ENCODE measurements at regions not wholly inside any gene's neighbourhood (a gene's known extent, or its start where the extent isn't known, plus 50 kb on each side); places are given as distances from the start of the nearest gene placed in this dataset.
"Not testable (repeated sequence)": the region's sequence is repeated elsewhere in the genome, so short reads cannot be mapped to it uniquely, and the experiment has no call there.

- 64 to 70% methylated on average over 1 of the region's 1 CpG for WGBS, 2 donors
- TF ChIP-seq EP300 (IDR thresholded peaks at IDR 0.05) (no peak), CTCF (IDR thresholded peaks at IDR 0.05) (no peak), POLR2A (IDR thresholded peaks at IDR 0.05) (no peak)
- Histone ChIP-seq H3K27ac (no peak overlapping the region), H3K9me3 (no peaks in the 10 kb centered on the region), H3K4me1 (no peaks in the 10 kb centered on the region), H3K27me3 (no peaks in the 10 kb centered on the region), H3K4me3 (no peak overlapping the region), H3K36me3 (no peaks in the 10 kb centered on the region)
- no peak for DNase-seq (ENCODE audit: low spot score in 2 of 2)
These were observed 361.1 kb upstream of the IGFBP3 start for GRCh38 chr7:46282155-46282554.

- 45 to 68% methylated on average over 2 of the region's 2 CpGs for WGBS, 2 donors
- TF ChIP-seq POLR2A (IDR thresholded peaks at IDR 0.05) (no peak), EP300 (IDR thresholded peaks at IDR 0.05) (no peak), CTCF (IDR thresholded peaks at IDR 0.05) (no peak)
- Histone ChIP-seq H3K36me3 (no peaks in the 10 kb centered on the region), H3K4me1 (no peaks in the 10 kb centered on the region), H3K4me3 (no peak overlapping the region), H3K9me3 (no peaks in the 10 kb centered on the region), H3K27me3 (no peaks in the 10 kb centered on the region), H3K27ac (no peak overlapping the region)
- DNase-seq (ENCODE audit: low spot score in 2 of 2) = no peak
These were observed 360.0 kb upstream of the IGFBP3 start for GRCh38 chr7:46281071-46281470.

- 91 to 98% methylated on average over 2 of the region's 2 CpGs for WGBS, 2 donors
- Histone ChIP-seq H3K27ac (no peak overlapping the region), H3K4me3 (no peak overlapping the region), H3K4me1 (no peaks in the 10 kb centered on the region), H3K9me3 (no peaks in the 10 kb centered on the region), H3K36me3 (no peaks in the 10 kb centered on the region), H3K27me3 (no peaks in the 10 kb centered on the region)
- TF ChIP-seq EP300 (IDR thresholded peaks at IDR 0.05) (no peak), CTCF (IDR thresholded peaks at IDR 0.05) (no peak), POLR2A (IDR thresholded peaks at IDR 0.05) (no peak)
- DNase-seq (ENCODE audit: low spot score in 2 of 2) = no peak
These were observed 358.2 kb upstream of the IGFBP3 start for GRCh38 chr7:46279290-46279689.

GRCh38 chr7:46264646-46265045 is 343.6 kb upstream of the IGFBP3 start:
- WGBS, 2 donors = 60 to 63% methylated on average over 2 of the region's 2 CpGs
- TF ChIP-seq POLR2A (IDR thresholded peaks at IDR 0.05) (no peak), CTCF (IDR thresholded peaks at IDR 0.05) (no peak), EP300 (IDR thresholded peaks at IDR 0.05) (no peak)
- Histone ChIP-seq H3K27ac (no peak overlapping the region), H3K4me3 (no peak overlapping the region), H3K9me3 (peaks cover 0 to 21% (median 5%) of the 10 kb centered on the region in 4 donors), H3K4me1 (no peaks in the 10 kb centered on the region), H3K36me3 (no peaks in the 10 kb centered on the region), H3K27me3 (no peaks in the 10 kb centered on the region)
- no peak for DNase-seq (ENCODE audit: low spot score in 2 of 2)

- H3K27ac ChIP-seq; H3K27me3 ChIP-seq; DNase-seq (ENCODE audit: low spot score in 2 of 2); H3K36me3 ChIP-seq; H3K4me3 ChIP-seq; H3K4me1 ChIP-seq: not testable (repeated sequence)
- peaks cover 0 to 21% (median 5%) of the 10 kb centered on the region in 4 donors for H3K9me3 ChIP-seq
- WGBS, 2 donors = 91 to 93% methylated on average over 9 of the region's 9 CpGs
These were observed 340.6 kb upstream of the IGFBP3 start for GRCh38 chr7:46261638-46262037.

- H3K4me1 ChIP-seq = no peaks in the 10 kb centered on the region
- no peak for DNase-seq (ENCODE audit: low spot score in 2 of 2)
- no peak overlapping the region for H3K27ac ChIP-seq
- no peak overlapping the region for H3K4me3 ChIP-seq
- no peaks in the 10 kb centered on the region for H3K27me3 ChIP-seq
- H3K9me3 ChIP-seq = peaks cover 0 to 21% (median 5%) of the 10 kb centered on the region in 4 donors
- TF ChIP-seq POLR2A (IDR thresholded peaks at IDR 0.05) (no peak), CTCF (IDR thresholded peaks at IDR 0.05) (no peak), EP300 (IDR thresholded peaks at IDR 0.05) (no peak)
- H3K36me3 ChIP-seq = no peaks in the 10 kb centered on the region
- WGBS, 2 donors = 67 to 79% methylated on average over 1 of the region's 1 CpG
These were observed 338.9 kb upstream of the IGFBP3 start for GRCh38 chr7:46259947-46260346.
